ENCODE measurements at regions not wholly inside any gene's neighbourhood (a gene's known extent, or its start where the extent isn't known, plus 50 kb on each side); places are given as distances from the start of the nearest gene placed in this dataset.

GRCh38 chr11:95337175-95337957 is 106.4 kb upstream of the SESN3 start:
- TF ChIP-seq REST (IDR thresholded peaks at IDR 0.05; ENCODE audit: insufficient read depth in 1 of 2, low read depth in 2 of 2, low read length in 2 of 2), result no peak
- no peak for TF ChIP-seq SIN3A (IDR thresholded peaks at IDR 0.05; ENCODE audit: borderline replicate concordance, insufficient read depth, low read length)
- TF ChIP-seq POLR2AphosphoS5 (IDR thresholded peaks at IDR 0.05; ENCODE audit: low read depth, low read length), result no peak
- TF ChIP-seq FOXP2 (optimal IDR thresholded peaks at IDR 0.05; ENCODE audit: borderline replicate concordance, extremely low read depth, extremely low read length, insufficient read depth), result no peak
- TF ChIP-seq TAF1 (IDR thresholded peaks at IDR 0.05; ENCODE audit: borderline replicate concordance, insufficient read depth, low read length), result no peak

- TF ChIP-seq POLR2AphosphoS5 (IDR thresholded peaks at IDR 0.05; ENCODE audit: low read depth, low read length), result no peak
- no peak for TF ChIP-seq SIN3A (IDR thresholded peaks at IDR 0.05; ENCODE audit: borderline replicate concordance, insufficient read depth, low read length)
- TF ChIP-seq REST (IDR thresholded peaks at IDR 0.05; ENCODE audit: insufficient read depth in 1 of 2, low read depth in 2 of 2, low read length in 2 of 2), result no peak
- TF ChIP-seq FOXP2 (optimal IDR thresholded peaks at IDR 0.05; ENCODE audit: borderline replicate concordance, extremely low read depth, extremely low read length, insufficient read depth), result no peak
- TF ChIP-seq TAF1 (IDR thresholded peaks at IDR 0.05; ENCODE audit: borderline replicate concordance, insufficient read depth, low read length), result no peak
Observed at GRCh38 chr11:95335989-95336388, 105.0 kb upstream of the SESN3 start.

DNA sequence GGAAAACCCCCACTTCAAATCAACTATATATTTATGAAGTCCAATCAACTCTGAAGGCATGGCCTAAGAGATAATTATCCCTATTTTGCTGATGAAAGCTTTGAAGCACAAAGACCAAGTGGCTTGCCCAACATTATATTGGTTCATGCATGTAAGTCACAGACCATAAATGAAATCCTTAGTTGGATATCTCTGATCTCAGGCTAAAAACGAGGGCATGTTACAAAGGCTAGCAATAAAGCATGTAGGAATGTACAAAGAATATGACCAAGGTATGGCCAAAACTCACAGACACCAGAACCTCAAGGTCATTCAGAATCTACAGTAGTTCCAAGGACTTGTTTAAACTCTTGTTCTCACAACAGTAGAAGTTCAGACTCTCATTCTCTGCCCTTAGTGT is 100.2 kb upstream of the SESN3 start:
- no peak for TF ChIP-seq REST (IDR thresholded peaks at IDR 0.05; ENCODE audit: insufficient read depth in 1 of 2, low read depth in 2 of 2, low read length in 2 of 2)
- no peak for TF ChIP-seq TAF1 (IDR thresholded peaks at IDR 0.05; ENCODE audit: borderline replicate concordance, insufficient read depth, low read length)
- TF ChIP-seq SIN3A (IDR thresholded peaks at IDR 0.05; ENCODE audit: borderline replicate concordance, insufficient read depth, low read length), result no peak
- TF ChIP-seq FOXP2 (optimal IDR thresholded peaks at IDR 0.05; ENCODE audit: borderline replicate concordance, extremely low read depth, extremely low read length, insufficient read depth), result no peak
- TF ChIP-seq POLR2AphosphoS5 (IDR thresholded peaks at IDR 0.05; ENCODE audit: low read depth, low read length), result no peak

- TF ChIP-seq TAF1 (IDR thresholded peaks at IDR 0.05; ENCODE audit: borderline replicate concordance, insufficient read depth, low read length), result no peak
- TF ChIP-seq FOXP2 (optimal IDR thresholded peaks at IDR 0.05; ENCODE audit: borderline replicate concordance, extremely low read depth, extremely low read length, insufficient read depth), result no peak
Observed at GRCh38 chr11:95330302-95330701, 99.3 kb upstream of the SESN3 start.

- TF ChIP-seq FOXP2 (optimal IDR thresholded peaks at IDR 0.05; ENCODE audit: borderline replicate concordance, extremely low read depth, extremely low read length, insufficient read depth), result no peak
- no peak for TF ChIP-seq SIN3A (IDR thresholded peaks at IDR 0.05; ENCODE audit: borderline replicate concordance, insufficient read depth, low read length)
- no peak for TF ChIP-seq REST (IDR thresholded peaks at IDR 0.05; ENCODE audit: insufficient read depth in 1 of 2, low read depth in 2 of 2, low read length in 2 of 2)
- no peak for TF ChIP-seq TAF1 (IDR thresholded peaks at IDR 0.05; ENCODE audit: borderline replicate concordance, insufficient read depth, low read length)
- TF ChIP-seq POLR2AphosphoS5 (IDR thresholded peaks at IDR 0.05; ENCODE audit: low read depth, low read length), result no peak
Observed at GRCh38 chr11:95327273-95327948, 96.4 kb upstream of the SESN3 start.
